CD1c-positive myeloid dendritic cell (primary cell): ENCODE measurements at regions not wholly inside any gene's neighbourhood (a gene's known extent, or its start where the extent isn't known, plus 50 kb on each side); places are given as distances from the start of the nearest gene placed in this dataset.
A peak's percentile ranks its signal among the peaks of the same experiment; 100 is the strongest.
"Not testable (repeated sequence)": the region's sequence is repeated elsewhere in the genome, so short reads cannot be mapped to it uniquely, and the experiment has no call there.

ENCODE experiments used
- DNase-seq: peaks from one replicate; pipeline ENCODE4 v3.0.0-alpha.2; 2016; ENCODE audit errors: extremely low spot score

- DNase-seq: no peak
These were observed 54.4 kb upstream of the MSH6 start for GRCh38 chr2:47728551-47728950.

DNA sequence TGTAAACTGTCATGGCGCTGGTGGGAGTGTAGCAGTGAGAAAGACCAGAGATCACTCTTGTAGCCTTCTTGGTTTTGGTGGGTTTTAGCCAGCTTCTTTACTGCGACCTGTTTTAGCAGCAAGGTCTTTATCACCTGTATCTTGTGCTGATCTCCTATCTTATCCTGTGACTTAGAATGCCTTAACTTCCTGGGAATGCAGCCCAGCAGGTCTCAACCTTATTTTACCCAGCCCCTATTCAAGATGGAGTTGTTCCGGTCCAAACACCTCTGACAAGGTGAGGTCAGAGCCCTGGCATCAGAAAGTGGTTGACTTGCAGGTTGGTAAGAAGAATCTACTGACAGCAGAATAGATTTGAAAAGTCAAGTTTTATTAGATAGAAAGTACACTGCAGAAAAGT is 55.0 kb upstream of the MSH6 start:
- DNase-seq: no peak

- DNase-seq: not testable (repeated sequence)
These were observed 56.0 kb upstream of the MSH6 start for GRCh38 chr2:47726978-47727377.

- DNase-seq: no peak
These were observed 57.1 kb upstream of the MSH6 start for GRCh38 chr2:47725808-47726207.

DNA sequence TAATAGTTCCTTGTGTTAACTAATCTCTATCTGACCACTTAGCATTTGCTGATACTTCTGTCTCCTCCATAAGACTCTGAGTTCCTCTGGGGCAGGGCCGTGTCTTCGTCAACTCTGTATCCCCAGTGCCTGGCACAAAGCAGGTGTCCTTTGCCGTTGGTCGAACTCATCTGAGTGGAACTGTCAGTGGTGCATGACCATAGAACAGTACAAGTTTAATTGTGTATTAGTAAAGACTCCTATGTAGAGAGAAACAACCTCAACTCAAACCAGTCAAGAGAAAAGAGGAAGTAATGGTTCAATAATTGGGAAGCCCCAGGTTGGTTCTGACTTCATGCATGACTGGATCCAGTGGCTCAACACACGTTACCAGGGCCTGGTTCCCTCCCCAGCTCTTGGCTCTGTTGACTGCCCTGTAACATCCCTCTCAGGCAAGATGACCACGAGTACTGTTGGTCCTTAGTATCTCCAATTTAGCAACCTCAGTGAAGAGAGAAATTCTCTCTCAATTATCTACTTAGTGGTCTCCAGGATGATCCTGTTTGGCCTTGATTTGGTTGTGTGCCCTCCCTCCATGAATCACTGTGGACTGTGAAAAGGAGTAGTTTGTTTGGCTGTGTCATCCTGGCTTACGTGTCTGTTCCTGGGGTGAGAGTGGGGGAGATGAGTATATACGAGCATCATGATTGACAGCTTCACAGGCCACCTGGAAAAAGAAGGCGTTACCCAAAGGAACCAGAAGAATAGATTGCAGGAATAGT is 58.5 kb upstream of the MSH6 start:
- peak; percentile 49 for DNase-seq

GRCh38 chr2:47721296-47721695 is 61.6 kb upstream of the MSH6 start:
- no peak for DNase-seq

DNA sequence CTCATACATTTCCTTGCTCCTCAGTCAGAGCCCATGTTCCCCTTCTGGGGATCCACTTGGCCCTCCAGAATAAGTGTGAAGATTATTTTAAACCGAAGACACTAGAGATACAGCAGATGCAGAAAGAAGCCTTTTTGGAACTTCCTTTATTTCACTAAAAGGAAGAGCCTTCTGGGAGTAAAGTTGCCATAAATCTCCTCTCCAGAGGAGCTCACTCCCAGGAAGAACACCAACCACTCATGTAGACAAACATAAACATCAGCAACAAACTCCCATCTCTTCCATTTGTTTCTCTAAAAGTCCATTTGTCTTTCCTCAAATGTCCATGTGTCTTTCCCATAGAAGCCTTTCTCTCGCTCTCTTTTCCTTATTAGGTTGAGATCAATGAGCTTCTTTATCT is 62.4 kb upstream of the MSH6 start:
- DNase-seq: no peak

DNA sequence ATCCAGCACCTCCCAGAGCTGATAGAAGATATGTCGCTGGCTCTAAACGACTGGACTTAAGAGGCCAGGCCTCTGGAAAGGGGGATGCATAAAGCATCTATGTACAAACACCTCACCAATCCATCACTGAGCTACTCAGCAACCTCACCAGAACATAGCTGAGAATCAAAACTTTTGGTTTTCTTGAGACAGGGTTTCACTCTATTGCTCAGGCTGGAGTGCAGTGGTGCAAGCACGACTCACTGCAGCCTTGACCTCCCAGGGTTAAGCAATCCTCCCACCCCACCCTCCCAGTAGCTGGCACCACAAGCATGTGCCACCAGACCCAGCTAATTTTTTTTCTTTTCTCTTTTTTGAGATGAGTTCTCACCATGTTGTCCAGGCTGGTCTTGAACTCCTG is 62.9 kb upstream of the MSH6 start:
- no peak for DNase-seq

- DNase-seq: no peak
These were observed 63.8 kb upstream of the MSH6 start for GRCh38 chr2:47719099-47719498.

GRCh38 chr2:47716307-47716706 is 66.6 kb upstream of the MSH6 start:
- not testable (repeated sequence) for DNase-seq

- no peak for DNase-seq
These were observed 67.4 kb upstream of the MSH6 start for GRCh38 chr2:47715552-47715951.

DNA sequence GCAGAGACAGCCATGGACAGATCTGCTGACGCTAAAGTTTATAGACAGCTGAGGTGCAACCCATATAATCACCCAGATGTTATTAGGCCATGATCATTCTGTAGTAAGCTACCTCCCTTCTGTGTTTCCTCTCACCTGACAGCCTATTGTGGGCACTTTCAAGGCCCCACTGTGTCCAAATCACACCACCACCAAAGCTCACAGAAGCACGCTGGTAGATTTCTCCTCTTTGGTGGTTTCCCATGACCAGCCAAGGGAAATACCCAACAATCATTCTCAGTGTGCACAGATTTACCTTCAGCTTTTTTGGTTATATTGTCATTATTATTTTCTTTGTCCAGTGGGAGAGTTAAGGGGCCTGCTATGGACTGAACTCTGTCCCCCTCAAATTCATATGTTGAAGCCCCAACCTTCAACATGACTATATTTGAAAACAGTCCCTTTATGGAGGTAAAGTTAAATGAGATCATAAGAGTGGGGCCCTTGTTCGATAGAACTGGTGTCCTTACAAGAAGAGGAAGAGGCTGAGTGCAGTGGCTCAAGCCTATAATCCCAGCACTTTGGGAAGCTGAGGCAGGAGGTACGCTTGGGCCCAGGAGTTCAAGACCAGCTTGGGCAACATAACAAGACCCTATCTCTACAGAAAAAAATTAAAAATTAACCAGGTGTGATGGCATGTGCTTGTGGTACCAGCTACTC is 74.0 kb upstream of the MSH6 start:
- no peak for DNase-seq

DNA sequence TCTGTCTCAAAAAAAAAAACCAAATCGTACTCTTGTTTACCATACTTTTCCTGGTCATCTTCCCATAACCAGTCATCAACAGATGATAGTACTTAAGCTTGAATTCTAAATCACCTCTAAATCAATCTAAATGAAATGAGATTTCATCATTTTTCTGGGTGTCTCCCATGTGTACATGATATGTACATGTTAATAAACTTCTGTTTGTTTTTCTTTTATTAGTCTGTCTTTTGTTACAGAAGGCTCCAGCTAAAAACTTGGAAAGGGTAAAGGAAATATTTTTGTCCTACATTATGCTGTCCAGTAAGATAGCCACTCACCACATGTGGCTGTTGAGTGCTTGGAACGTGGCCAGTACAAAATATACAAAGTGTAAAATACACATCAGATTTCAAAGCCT is 78.7 kb upstream of the MSH6 start:
- DNase-seq: no peak

DNA sequence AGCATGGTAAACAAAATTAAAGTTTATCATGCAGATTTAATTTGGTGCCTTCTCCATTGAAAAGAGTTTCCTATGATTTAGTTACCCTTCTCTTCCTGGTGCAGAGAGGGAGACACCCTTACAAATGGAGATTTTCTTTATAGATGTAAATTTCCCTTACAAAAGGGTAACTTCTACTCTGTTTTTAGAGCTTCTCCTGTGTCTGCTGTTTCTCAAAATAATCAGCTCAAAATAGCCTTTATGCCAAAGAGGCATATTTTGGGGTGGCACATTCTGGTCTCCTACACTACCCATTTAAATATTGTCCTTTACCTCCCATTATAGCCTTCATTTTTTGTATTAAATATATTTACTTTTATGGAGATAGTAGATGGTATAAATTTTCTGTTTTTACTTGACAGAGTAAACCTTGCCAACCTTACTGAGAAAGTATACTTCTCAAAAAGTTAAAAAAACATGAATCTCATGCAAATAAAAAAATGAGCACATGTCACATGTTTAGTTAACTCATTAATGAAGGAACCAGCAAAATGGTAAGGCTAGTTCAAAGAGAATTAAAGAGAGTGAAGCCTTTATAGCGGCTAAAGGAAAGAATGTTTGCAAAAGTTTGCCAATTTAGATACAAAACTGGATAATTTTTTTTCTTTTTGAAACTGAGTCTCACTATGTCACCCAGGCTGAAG is 83.3 kb upstream of the MSH6 start:
- DNase-seq: no peak

GRCh38 chr2:47698436-47698972 is 84.4 kb upstream of the MSH6 start:
- not testable (repeated sequence) for DNase-seq

DNA sequence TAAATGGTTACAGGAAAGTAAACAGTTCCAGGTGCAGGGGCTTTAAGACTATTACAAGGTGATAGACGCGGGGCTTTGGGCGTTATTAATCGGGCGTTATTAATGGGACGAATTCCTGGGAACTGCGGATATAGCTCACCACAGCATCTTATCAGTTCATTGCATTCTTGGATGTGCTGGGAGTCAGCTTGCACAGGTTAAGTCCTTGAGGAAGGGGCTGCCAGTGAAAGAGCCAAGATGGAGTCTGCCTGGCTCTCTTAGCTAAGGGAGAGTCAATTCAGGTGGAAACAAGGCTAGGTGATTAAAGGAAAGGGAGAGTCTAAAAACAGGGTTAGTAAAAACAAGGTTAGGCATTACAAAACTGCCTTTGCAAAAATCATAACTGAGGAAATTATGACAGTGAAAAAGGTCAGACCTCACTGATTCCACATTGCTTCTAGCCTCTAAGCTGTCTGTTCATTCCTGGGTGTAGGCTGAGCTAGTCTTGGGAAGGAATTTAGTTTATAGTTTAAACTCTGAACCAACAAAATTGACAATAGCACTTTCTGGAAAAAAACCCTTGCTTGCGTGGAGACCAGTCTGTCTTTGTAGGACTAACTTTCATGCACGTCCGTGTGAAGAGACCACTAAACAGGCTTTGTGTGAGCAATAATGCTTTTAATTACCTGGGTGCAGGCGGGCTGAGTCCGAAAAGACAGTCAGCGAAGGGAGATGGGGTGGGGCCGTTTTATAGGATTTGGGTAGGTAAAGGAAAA is 85.1 kb upstream of the MSH6 start:
- DNase-seq: not testable (repeated sequence)

- DNase-seq: no peak
These were observed 85.8 kb upstream of the MSH6 start for GRCh38 chr2:47697000-47697601.

DNA sequence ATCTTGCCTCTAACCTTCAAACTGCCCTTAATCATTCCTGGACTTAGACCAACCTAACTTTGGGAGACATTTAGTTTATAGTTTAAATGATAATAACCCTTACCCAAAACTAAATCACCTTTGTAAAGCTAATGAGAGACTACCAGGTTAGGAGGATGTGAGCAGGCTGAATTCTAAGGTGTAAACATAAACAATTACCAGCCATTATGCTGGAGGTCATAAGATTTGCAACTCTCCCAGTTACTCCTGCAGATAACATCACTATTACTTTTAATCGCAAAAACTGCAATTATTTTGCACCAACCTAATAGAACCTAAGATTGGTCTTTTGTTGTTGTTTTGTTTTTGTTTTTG is 86.5 kb upstream of the MSH6 start:
- no peak for DNase-seq

DNA sequence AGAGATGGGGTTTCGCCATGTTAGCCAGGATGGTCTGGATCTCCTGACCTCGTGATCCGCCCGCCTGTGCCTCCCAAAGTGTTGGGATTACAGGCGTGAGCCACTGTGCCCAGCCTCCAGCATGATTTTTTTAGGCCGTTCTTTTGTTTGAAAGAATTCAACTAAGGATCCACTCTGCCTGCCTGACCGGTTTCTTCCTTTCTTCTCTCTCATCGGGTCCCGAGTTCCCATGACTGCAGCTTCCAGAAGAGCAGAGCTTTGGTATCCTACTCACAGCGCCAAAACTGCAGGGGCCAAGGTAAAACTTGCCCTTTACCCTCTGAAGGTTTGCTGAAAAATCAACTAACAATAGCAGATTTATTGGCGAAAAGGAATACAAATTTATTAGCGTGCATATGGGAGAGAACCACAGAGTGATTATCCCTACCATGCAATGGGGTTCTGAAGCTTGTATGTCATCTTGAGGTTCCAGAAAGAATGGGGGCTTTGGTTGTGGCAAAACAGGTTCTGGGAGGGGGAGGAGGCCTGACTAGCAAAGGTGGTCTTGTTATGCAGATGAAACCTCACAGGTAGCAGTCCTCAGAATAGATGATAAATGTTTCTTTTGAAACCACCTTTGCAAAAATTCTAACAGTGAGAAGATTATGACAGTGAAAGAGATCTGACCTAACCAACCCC is 87.0 kb upstream of the MSH6 start:
- DNase-seq: no peak

- not testable (repeated sequence) for DNase-seq
These were observed 88.5 kb upstream of the MSH6 start for GRCh38 chr2:47694451-47694850.
